ENCODE measurements at regions not wholly inside any gene's neighbourhood (a gene's known extent, or its start where the extent isn't known, plus 50 kb on each side); places are given as distances from the start of the nearest gene placed in this dataset.

GRCh38 chr7:68680235-68680872, 917.9 kb upstream of the AUTS2 start:
- TF ChIP-seq CTCF (IDR thresholded peaks at IDR 0.05; ENCODE audit: low read depth, low read length), result no peak
- no peak for DNase-seq (ENCODE audit: extremely low read depth, low read depth)

- no peak for DNase-seq (ENCODE audit: extremely low read depth, low read depth)
- no peak for TF ChIP-seq CTCF (IDR thresholded peaks at IDR 0.05; ENCODE audit: low read depth, low read length)
Measured at GRCh38 chr7:68682910-68683309, 915.4 kb upstream of the AUTS2 start.

GRCh38 chr7:68684246-68684839, 913.9 kb upstream of the AUTS2 start:
- DNase-seq (ENCODE audit: extremely low read depth, low read depth), result no peak
- TF ChIP-seq CTCF (IDR thresholded peaks at IDR 0.05; ENCODE audit: low read depth, low read length), result no peak

GRCh38 chr7:68684996-68685395, 913.3 kb upstream of the AUTS2 start:
- DNase-seq (ENCODE audit: extremely low read depth, low read depth), result no peak
- no peak for TF ChIP-seq CTCF (IDR thresholded peaks at IDR 0.05; ENCODE audit: low read depth, low read length)

GRCh38 chr7:68688416-68689086, 909.7 kb upstream of the AUTS2 start:
- TF ChIP-seq CTCF (IDR thresholded peaks at IDR 0.05; ENCODE audit: low read depth, low read length), result no peak
- DNase-seq (ENCODE audit: extremely low read depth, low read depth), result no peak

- no peak for TF ChIP-seq CTCF (IDR thresholded peaks at IDR 0.05; ENCODE audit: low read depth, low read length)
Measured at GRCh38 chr7:68689087-68689433, 909.2 kb upstream of the AUTS2 start.

More at GRCh38 chr7:68689087-68689433, 909.2 kb upstream of the AUTS2 start:
- DNase-seq (ENCODE audit: extremely low read depth, low read depth), result no peak

All from AG09319 (cell line).